ENCODE measurements at regions not wholly inside any gene's neighbourhood (a gene's known extent, or its start where the extent isn't known, plus 50 kb on each side); places are given as distances from the start of the nearest gene placed in this dataset.
A peak's percentile ranks its signal among the peaks of the same experiment; 100 is the strongest.

DNA sequence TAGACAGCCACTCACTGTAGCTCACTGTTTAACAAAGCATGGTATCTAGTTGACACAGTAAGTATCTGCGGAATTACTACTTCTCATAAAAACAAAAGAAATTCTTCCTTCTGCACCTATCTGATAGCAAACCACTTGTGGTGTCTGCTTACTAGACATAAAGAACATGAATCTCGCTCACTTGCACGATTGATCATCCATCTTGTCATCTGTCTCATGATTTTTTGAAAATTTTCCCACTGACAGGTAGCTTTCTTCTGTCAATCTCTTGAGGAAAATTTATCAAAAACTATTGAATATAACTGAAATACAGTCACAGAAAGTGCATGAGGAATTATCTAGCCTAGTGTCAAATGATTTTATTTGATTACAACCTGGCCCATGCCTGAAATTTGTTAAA is 291.6 kb upstream of the ANO3 start:
- Histone ChIP-seq H3K23ac (ENCODE audit: low read depth, low read length, poor library complexity) (no peak overlapping the region), H4K91ac (ENCODE audit: low read depth, low read length, poor library complexity) (no peak overlapping the region), H3K4me3 (ENCODE audit: low read length in 2 of 2) (no peak overlapping the region), H3K9me3 (replicated peaks in 1 of 2; ENCODE audit: control insufficient read depth in 2 of 2, insufficient read depth in 1 of 2, low read depth in 1 of 2, low read length in 2 of 2) (no peaks in the 10 kb centered on the region), H3K4me1 (ENCODE audit: control insufficient read depth in 2 of 2, insufficient read depth in 1 of 2, low read depth in 1 of 2, low read length in 2 of 2) (no peaks in the 10 kb centered on the region), H3K27me3 (ENCODE audit: control insufficient read depth in 3 of 3, insufficient read depth in 3 of 3, low read depth in 1 of 3, low read length in 3 of 3) (no peaks in the 10 kb centered on the region), H3K4me2 (ENCODE audit: insufficient read depth, low read length, poor library complexity, severe bottlenecking) (no peak overlapping the region), H3K18ac (ENCODE audit: low read length) (no peak overlapping the region), H2AK5ac (ENCODE audit: low read depth, low read length) (no peak overlapping the region), H3K36me3 (replicated peaks in 1 of 2; ENCODE audit: control insufficient read depth in 2 of 2, insufficient read depth in 2 of 2, low read length in 2 of 2) (no peaks in the 10 kb centered on the region), H2AFZ (ENCODE audit: low read length) (no peak overlapping the region), H3K14ac (ENCODE audit: low read length) (no peak overlapping the region), H3K27ac (replicated peaks; ENCODE audit: low read length) (no peak overlapping the region), H2BK120ac (ENCODE audit: low read depth, low read length) (no peak overlapping the region), H3K79me1 (ENCODE audit: low read depth, low read length) (no peaks in the 10 kb centered on the region), H3K4ac (ENCODE audit: low read length) (no peak overlapping the region), H2BK12ac (ENCODE audit: low read length) (no peak overlapping the region), H2BK15ac (ENCODE audit: low read length) (no peak overlapping the region), H3K9ac (ENCODE audit: low read depth, low read length, poor library complexity) (no peak overlapping the region), H4K8ac (ENCODE audit: low read depth, low read length) (no peak overlapping the region), H2BK5ac (ENCODE audit: low read length) (no peak overlapping the region)
- no peak for DNase-seq (ENCODE audit: low spot score)
- WGBS, 2 donors (ENCODE audit: extremely low coverage in 2 of 2, insufficient read length in 2 of 2, insufficient replicate concordance in 1 of 2): no CpG with 5 or more reads among the region's 3 CpGs

DNA sequence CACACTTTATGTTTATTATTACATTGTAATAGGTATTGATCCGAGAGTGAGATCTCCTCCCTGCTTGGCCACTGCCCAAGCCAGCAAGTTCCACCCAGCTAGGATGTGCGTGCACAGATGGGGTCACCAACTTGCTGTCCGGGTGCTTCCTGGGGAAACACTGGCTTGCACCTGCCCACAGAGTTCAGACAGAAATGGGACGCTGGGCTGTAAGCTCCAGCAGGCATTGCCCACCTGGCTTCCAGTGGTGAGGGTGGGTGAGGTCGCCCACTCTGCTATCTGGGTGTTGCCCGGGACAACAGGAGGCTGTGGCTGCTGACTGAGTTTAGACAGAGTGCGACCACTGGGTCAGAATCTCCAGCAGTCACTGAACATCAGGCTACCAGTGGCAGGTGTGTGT is 289.8 kb upstream of the ANO3 start:
- DNase-seq (ENCODE audit: low spot score): no peak
- Histone ChIP-seq H3K23ac (ENCODE audit: low read depth, low read length, poor library complexity) (no peak overlapping the region), H2AK5ac (ENCODE audit: low read depth, low read length) (no peak overlapping the region), H4K8ac (ENCODE audit: low read depth, low read length) (peak overlapping the region; percentile 33), H4K91ac (ENCODE audit: low read depth, low read length, poor library complexity) (no peak overlapping the region), H3K4me3 (ENCODE audit: low read length in 2 of 2) (no peak overlapping the region), H2BK120ac (ENCODE audit: low read depth, low read length) (no peak overlapping the region), H2AFZ (ENCODE audit: low read length) (no peak overlapping the region), H3K36me3 (replicated peaks in 1 of 2; ENCODE audit: control insufficient read depth in 2 of 2, insufficient read depth in 2 of 2, low read length in 2 of 2) (no peaks in the 10 kb centered on the region), H3K9me3 (replicated peaks in 1 of 2; ENCODE audit: control insufficient read depth in 2 of 2, insufficient read depth in 1 of 2, low read depth in 1 of 2, low read length in 2 of 2) (no peaks in the 10 kb centered on the region), H3K18ac (ENCODE audit: low read length) (no peak overlapping the region), H3K4ac (ENCODE audit: low read length) (no peak overlapping the region), H3K79me1 (ENCODE audit: low read depth, low read length) (no peaks in the 10 kb centered on the region), H3K27ac (replicated peaks; ENCODE audit: low read length) (no peak overlapping the region), H3K14ac (ENCODE audit: low read length) (no peak overlapping the region), H3K9ac (ENCODE audit: low read depth, low read length, poor library complexity) (no peak overlapping the region), H3K4me2 (ENCODE audit: insufficient read depth, low read length, poor library complexity, severe bottlenecking) (no peak overlapping the region), H3K27me3 (ENCODE audit: control insufficient read depth in 3 of 3, insufficient read depth in 3 of 3, low read depth in 1 of 3, low read length in 3 of 3) (no peaks in the 10 kb centered on the region), H3K4me1 (ENCODE audit: control insufficient read depth in 2 of 2, insufficient read depth in 1 of 2, low read depth in 1 of 2, low read length in 2 of 2) (no peaks in the 10 kb centered on the region), H2BK5ac (ENCODE audit: low read length) (peak overlapping the region; percentile 48), H2BK15ac (ENCODE audit: low read length) (no peak overlapping the region), H2BK12ac (ENCODE audit: low read length) (no peak overlapping the region)
- no CpG with 5 or more reads among the region's 7 CpGs for WGBS, 2 donors (ENCODE audit: extremely low coverage in 2 of 2, insufficient read length in 2 of 2, insufficient replicate concordance in 1 of 2)

DNA sequence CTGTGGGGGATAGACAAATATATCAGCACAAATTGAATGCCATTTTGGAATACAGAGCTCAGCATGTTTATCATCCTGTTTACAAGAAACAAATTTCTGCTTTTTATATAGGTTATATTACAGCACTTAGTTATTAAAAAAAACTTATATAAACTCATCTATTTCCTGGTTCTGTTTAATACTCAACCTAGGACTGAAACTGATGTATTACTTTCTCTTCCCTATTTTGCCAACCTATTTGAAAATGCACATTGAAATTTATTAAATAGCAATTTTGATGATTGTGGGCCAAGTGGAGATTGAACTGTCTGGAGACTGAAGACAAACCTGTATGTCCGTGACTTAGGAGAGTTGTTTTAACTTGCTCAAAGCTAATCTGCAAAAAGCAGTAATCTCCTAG is 288.3 kb upstream of the ANO3 start:
- Histone ChIP-seq H3K4me2 (ENCODE audit: insufficient read depth, low read length, poor library complexity, severe bottlenecking) (no peak overlapping the region), H3K79me1 (ENCODE audit: low read depth, low read length) (no peaks in the 10 kb centered on the region), H3K23ac (ENCODE audit: low read depth, low read length, poor library complexity) (no peak overlapping the region), H3K14ac (ENCODE audit: low read length) (no peak overlapping the region), H3K27ac (replicated peaks; ENCODE audit: low read length) (no peak overlapping the region), H2BK15ac (ENCODE audit: low read length) (no peak overlapping the region), H3K4me3 (ENCODE audit: low read length in 2 of 2) (no peak overlapping the region), H4K91ac (ENCODE audit: low read depth, low read length, poor library complexity) (no peak overlapping the region), H3K27me3 (ENCODE audit: control insufficient read depth in 3 of 3, insufficient read depth in 3 of 3, low read depth in 1 of 3, low read length in 3 of 3) (no peaks in the 10 kb centered on the region), H2BK12ac (ENCODE audit: low read length) (no peak overlapping the region), H4K8ac (ENCODE audit: low read depth, low read length) (no peak overlapping the region), H3K9me3 (replicated peaks in 1 of 2; ENCODE audit: control insufficient read depth in 2 of 2, insufficient read depth in 1 of 2, low read depth in 1 of 2, low read length in 2 of 2) (no peaks in the 10 kb centered on the region), H3K36me3 (replicated peaks in 1 of 2; ENCODE audit: control insufficient read depth in 2 of 2, insufficient read depth in 2 of 2, low read length in 2 of 2) (no peaks in the 10 kb centered on the region), H2BK5ac (ENCODE audit: low read length) (no peak overlapping the region), H2AK5ac (ENCODE audit: low read depth, low read length) (no peak overlapping the region), H3K9ac (ENCODE audit: low read depth, low read length, poor library complexity) (no peak overlapping the region), H3K18ac (ENCODE audit: low read length) (no peak overlapping the region), H3K4ac (ENCODE audit: low read length) (no peak overlapping the region), H2AFZ (ENCODE audit: low read length) (no peak overlapping the region), H2BK120ac (ENCODE audit: low read depth, low read length) (no peak overlapping the region), H3K4me1 (ENCODE audit: control insufficient read depth in 2 of 2, insufficient read depth in 1 of 2, low read depth in 1 of 2, low read length in 2 of 2) (peaks cover 0 to 5% of the 10 kb centered on the region in 2 donors)
- DNase-seq (ENCODE audit: low spot score): no peak
- WGBS, 2 donors (ENCODE audit: extremely low coverage in 2 of 2, insufficient read length in 2 of 2, insufficient replicate concordance in 1 of 2): no CpG with 5 or more reads among the region's 1 CpG

DNA sequence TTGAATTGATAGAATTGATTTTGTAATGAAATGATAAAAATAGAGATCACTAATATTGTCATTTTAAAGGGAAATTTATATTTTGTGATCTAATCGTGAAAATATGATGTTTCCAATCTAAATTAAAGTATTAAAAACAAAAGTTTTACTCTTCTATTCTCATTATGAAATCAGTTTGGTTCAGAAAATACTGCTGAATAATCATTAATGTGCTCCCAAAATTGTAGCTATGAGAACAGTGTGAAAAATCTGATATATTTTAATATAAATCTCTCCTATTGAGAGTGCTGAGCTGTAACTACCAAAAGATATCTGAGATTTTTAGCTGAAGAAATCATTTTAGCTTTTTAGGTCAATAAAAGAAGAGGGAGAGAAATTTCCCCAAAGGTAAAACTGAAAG is 287.5 kb upstream of the ANO3 start:
- Histone ChIP-seq H3K27ac (replicated peaks; ENCODE audit: low read length) (no peak overlapping the region), H3K4ac (ENCODE audit: low read length) (no peak overlapping the region), H3K27me3 (ENCODE audit: control insufficient read depth in 3 of 3, insufficient read depth in 3 of 3, low read depth in 1 of 3, low read length in 3 of 3) (no peaks in the 10 kb centered on the region), H3K9me3 (replicated peaks in 1 of 2; ENCODE audit: control insufficient read depth in 2 of 2, insufficient read depth in 1 of 2, low read depth in 1 of 2, low read length in 2 of 2) (no peaks in the 10 kb centered on the region), H3K4me2 (ENCODE audit: insufficient read depth, low read length, poor library complexity, severe bottlenecking) (no peak overlapping the region), H4K8ac (ENCODE audit: low read depth, low read length) (no peak overlapping the region), H3K4me1 (ENCODE audit: control insufficient read depth in 2 of 2, insufficient read depth in 1 of 2, low read depth in 1 of 2, low read length in 2 of 2) (peaks cover 0 to 5% of the 10 kb centered on the region in 2 donors), H2BK12ac (ENCODE audit: low read length) (no peak overlapping the region), H3K14ac (ENCODE audit: low read length) (no peak overlapping the region), H3K18ac (ENCODE audit: low read length) (no peak overlapping the region), H4K91ac (ENCODE audit: low read depth, low read length, poor library complexity) (no peak overlapping the region), H3K4me3 (ENCODE audit: low read length in 2 of 2) (no peak overlapping the region), H3K23ac (ENCODE audit: low read depth, low read length, poor library complexity) (no peak overlapping the region), H2AK5ac (ENCODE audit: low read depth, low read length) (no peak overlapping the region), H2BK5ac (ENCODE audit: low read length) (no peak overlapping the region), H3K36me3 (replicated peaks in 1 of 2; ENCODE audit: control insufficient read depth in 2 of 2, insufficient read depth in 2 of 2, low read length in 2 of 2) (no peaks in the 10 kb centered on the region), H3K9ac (ENCODE audit: low read depth, low read length, poor library complexity) (no peak overlapping the region), H2AFZ (ENCODE audit: low read length) (no peak overlapping the region), H2BK120ac (ENCODE audit: low read depth, low read length) (no peak overlapping the region), H2BK15ac (ENCODE audit: low read length) (no peak overlapping the region), H3K79me1 (ENCODE audit: low read depth, low read length) (no peaks in the 10 kb centered on the region)
- DNase-seq (ENCODE audit: low spot score): no peak
- no CpG with 5 or more reads among the region's 1 CpG for WGBS, 2 donors (ENCODE audit: extremely low coverage in 2 of 2, insufficient read length in 2 of 2, insufficient replicate concordance in 1 of 2)

Measured in neuronal stem cell (in vitro differentiated cells).